PFSK-1 (cell line): ENCODE measurements at regions not wholly inside any gene's neighbourhood (a gene's known extent, or its start where the extent isn't known, plus 50 kb on each side); places are given as distances from the start of the nearest gene placed in this dataset.

Experiments used
- FOXP2 ChIP-seq: optimal IDR thresholded peaks from 2 replicates; pipeline ENCODE3; 2011; ENCODE audit warnings: borderline replicate concordance, control low read depth, inconsistent platforms; ENCODE audit not compliant: insufficient read depth; ENCODE audit errors: extremely low read length, extremely low read depth
- POLR2AphosphoS5 ChIP-seq: IDR thresholded peaks from 2 replicates; pipeline ENCODE4 v1.6.1; 2012; ENCODE audit warnings: low read depth, mild to moderate bottlenecking, control low read depth, low read length, moderate library complexity
- SIN3A ChIP-seq: IDR thresholded peaks from 2 replicates; pipeline ENCODE4 v1.6.1; 2012; ENCODE audit warnings: mild to moderate bottlenecking, low read length, moderate library complexity, borderline replicate concordance; ENCODE audit not compliant: insufficient read depth
- TAF1 ChIP-seq: IDR thresholded peaks from 2 replicates; pipeline ENCODE4 v1.6.1; 2012; ENCODE audit warnings: low read length, control low read depth, borderline replicate concordance; ENCODE audit not compliant: insufficient read depth
- TF ChIP-seq, protein P1 (sequence below), 2 experiments: IDR thresholded peaks; 2 replicates each; pipeline versions ENCODE4 v1.6.1 to v1.8.0; 2011 to 2012; ENCODE audit warnings: low read depth in 2 of 2, low read length in 2 of 2, control low read depth in 1 of 2, inconsistent platforms in 1 of 2, mild to moderate bottlenecking in 1 of 2, moderate library complexity in 1 of 2; ENCODE audit not compliant: insufficient read depth in 1 of 2

DNA sequence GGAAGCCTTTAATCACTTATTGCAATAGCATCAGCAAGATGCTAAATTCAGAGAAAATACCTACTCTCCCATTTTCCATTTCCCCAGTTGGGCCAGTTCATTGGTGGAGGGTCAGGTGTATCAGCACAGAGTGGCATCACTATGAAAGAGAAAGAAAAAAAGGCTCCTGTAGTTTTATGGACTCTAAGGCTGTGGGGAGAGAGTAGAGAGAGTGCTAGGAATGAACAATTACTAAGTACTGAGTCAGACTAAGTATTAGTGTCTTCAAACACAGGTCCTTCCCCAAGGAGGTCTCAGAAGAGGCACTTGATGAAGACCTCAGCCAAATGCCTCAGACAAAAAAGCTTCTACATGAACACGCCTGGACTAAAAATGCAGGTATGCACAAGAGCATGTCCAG is 1061.9 kb downstream of the FSTL5 start:
- TF ChIP-seq FOXP2 (no peak), POLR2AphosphoS5 (no peak), TAF1 (no peak), SIN3A (no peak)
- TF ChIP-seq, protein P1, sequence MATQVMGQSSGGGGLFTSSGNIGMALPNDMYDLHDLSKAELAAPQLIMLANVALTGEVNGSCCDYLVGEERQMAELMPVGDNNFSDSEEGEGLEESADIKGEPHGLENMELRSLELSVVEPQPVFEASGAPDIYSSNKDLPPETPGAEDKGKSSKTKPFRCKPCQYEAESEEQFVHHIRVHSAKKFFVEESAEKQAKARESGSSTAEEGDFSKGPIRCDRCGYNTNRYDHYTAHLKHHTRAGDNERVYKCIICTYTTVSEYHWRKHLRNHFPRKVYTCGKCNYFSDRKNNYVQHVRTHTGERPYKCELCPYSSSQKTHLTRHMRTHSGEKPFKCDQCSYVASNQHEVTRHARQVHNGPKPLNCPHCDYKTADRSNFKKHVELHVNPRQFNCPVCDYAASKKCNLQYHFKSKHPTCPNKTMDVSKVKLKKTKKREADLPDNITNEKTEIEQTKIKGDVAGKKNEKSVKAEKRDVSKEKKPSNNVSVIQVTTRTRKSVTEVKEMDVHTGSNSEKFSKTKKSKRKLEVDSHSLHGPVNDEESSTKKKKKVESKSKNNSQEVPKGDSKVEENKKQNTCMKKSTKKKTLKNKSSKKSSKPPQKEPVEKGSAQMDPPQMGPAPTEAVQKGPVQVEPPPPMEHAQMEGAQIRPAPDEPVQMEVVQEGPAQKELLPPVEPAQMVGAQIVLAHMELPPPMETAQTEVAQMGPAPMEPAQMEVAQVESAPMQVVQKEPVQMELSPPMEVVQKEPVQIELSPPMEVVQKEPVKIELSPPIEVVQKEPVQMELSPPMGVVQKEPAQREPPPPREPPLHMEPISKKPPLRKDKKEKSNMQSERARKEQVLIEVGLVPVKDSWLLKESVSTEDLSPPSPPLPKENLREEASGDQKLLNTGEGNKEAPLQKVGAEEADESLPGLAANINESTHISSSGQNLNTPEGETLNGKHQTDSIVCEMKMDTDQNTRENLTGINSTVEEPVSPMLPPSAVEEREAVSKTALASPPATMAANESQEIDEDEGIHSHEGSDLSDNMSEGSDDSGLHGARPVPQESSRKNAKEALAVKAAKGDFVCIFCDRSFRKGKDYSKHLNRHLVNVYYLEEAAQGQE (IDR thresholded peaks at IDR 0.05; ENCODE audit: insufficient read depth in 1 of 2, low read depth in 2 of 2, low read length in 2 of 2), result no peak

DNA sequence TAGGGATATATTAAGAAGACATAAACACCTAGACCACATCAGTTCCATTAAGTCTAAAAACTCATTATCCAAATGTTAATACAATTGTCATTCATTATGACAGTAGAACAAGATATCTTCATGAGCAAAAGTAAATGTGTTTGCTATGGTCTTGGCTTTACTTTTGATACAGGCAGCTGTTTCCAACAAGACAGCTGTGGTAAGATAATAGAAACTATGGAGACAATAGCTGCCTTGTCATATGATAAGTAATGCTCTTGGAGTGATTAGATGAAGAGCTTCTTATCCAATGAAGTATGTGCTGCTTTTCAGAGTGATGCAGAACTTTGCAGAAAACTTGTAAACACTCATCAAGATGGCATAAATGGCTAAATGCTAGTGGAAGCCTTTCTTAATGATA is 1066.0 kb downstream of the FSTL5 start:
- TF ChIP-seq, protein P1 (IDR thresholded peaks at IDR 0.05; ENCODE audit: insufficient read depth in 1 of 2, low read depth in 2 of 2, low read length in 2 of 2), result no peak
- TF ChIP-seq POLR2AphosphoS5, result no peak
- no peak for TF ChIP-seq SIN3A
- no peak for TF ChIP-seq FOXP2
- no peak for TF ChIP-seq TAF1

DNA sequence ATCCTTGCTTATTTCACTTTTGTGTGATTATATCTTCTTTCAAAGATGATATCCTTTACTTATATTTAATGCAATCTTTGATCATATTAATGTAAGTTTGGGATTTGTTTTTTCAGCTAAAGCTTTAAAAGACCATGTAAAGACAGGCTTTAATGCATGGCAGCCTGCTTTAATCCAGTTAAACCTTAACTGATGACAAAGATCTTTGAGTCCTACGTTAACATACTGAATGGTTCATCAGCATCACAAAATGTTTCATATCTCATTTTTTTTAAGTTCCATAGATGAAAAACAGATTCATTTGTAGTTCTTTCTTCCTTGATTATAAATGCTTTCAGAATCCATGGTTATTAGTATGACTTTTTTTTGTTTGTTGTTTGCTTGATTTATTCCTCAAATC is 1102.8 kb downstream of the FSTL5 start:
- TF ChIP-seq SIN3A (no peak), TAF1 (no peak), POLR2AphosphoS5 (no peak), FOXP2 (no peak)
- TF ChIP-seq, protein P1 (IDR thresholded peaks at IDR 0.05; ENCODE audit: insufficient read depth in 1 of 2, low read depth in 2 of 2, low read length in 2 of 2), result no peak
